GM12878 (cell line): ENCODE measurements at regions not wholly inside any gene's neighbourhood (a gene's known extent, or its start where the extent isn't known, plus 50 kb on each side); places are given as distances from the start of the nearest gene placed in this dataset.

Experiments used
- ATAC-seq: fragments of 200-7000 bp; cut with Tn5 transposase; 3 replicates; pipeline ENCODE4 v1.9.1; 2020; ENCODE audit warnings: mild to moderate bottlenecking, moderate library complexity
- BruUV-seq: library from RNA; stranded (reverse); fragments of 400-500 nt; replicated peaks from 2 replicates; lab custom pipeline; 2021; lab: Mats Ljungman, UMichigan
- CTCF ChIA-PET: fragments of 300-600 bp; sonication (Branson Sonifier 250); formaldehyde crosslinking; extraction: SDS; loops from one replicate; lab custom pipeline; 2021; ENCODE audit warnings: inconsistent platforms; lab: Yijun Ruan, JAX
- POLR2A ChIA-PET: fragments of 350-600 bp; formaldehyde crosslinking; extraction: SDS; loops from one replicate; lab custom pipeline; 2021; ENCODE audit warnings: inconsistent platforms; lab: Charles Lee
- RAD21 ChIA-PET: fragments of 300-600 bp; sonication (Branson Sonifier 250); formaldehyde crosslinking; loops from one replicate; lab custom pipeline; 2023; ENCODE audit warnings: antibody characterized with exemption; ENCODE audit not compliant: unreplicated experiment; lab: Charles Lee
- SMC1A ChIA-PET: fragments of 300-600 bp; sonication (Branson Sonifier 250); formaldehyde crosslinking; loops from one replicate; lab custom pipeline; 2023; ENCODE audit not compliant: unreplicated experiment, uncharacterized antibody; lab: Charles Lee
- DNase-seq: peaks from one replicate; pipeline ENCODE4 v3.0.0-alpha.2; 2011; ENCODE audit warnings: low read depth, low spot score
- FAIRE-seq: peaks from 3 replicates; lab custom pipeline; 2011; peaks lifted over from hg19 to GRCh38; lab: Jason Lieb, UNC
- H2AFZ ChIP-seq: 2 replicates; pipeline ENCODE4 v1.6.0; 2011; ENCODE audit warnings: low read depth, low read length, control low read depth; ENCODE audit not compliant: control insufficient read depth
- H3K27ac ChIP-seq: 2 replicates; pipeline ENCODE4 v1.5.1; 2011; ENCODE audit warnings: control low read depth; ENCODE audit not compliant: control insufficient read depth, insufficient read depth
- H3K27me3 ChIP-seq, 2 experiments: replicated peaks in 1 of 2; 2 replicates each; pipeline versions ENCODE4 v1.6.0 to v1.6.1; 2011; ENCODE audit warnings: low read length in 1 of 2; ENCODE audit not compliant: control insufficient read depth in 2 of 2, insufficient read depth in 2 of 2
- H3K36me3 ChIP-seq, 2 experiments: 2 replicates each; pipeline ENCODE4 v1.5.1; 2011; ENCODE audit warnings: low read length in 1 of 2; ENCODE audit not compliant: control insufficient read depth in 2 of 2, insufficient read depth in 2 of 2
- H3K4me1 ChIP-seq: 2 replicates; pipeline ENCODE4 v1.6.1; 2011; ENCODE audit warnings: mild to moderate bottlenecking, low read length, moderate library complexity, mixed read lengths; ENCODE audit not compliant: control insufficient read depth, insufficient read depth
- H3K4me2 ChIP-seq: 2 replicates; pipeline ENCODE4 v1.6.0; 2011; ENCODE audit warnings: control low read depth; ENCODE audit not compliant: control insufficient read depth, insufficient read depth
- H3K4me3 ChIP-seq: fragments of 200-600 bp; sonication (generic); 2 replicates; pipeline ENCODE4 v1.5.1; 2016
- H3K79me2 ChIP-seq: 2 replicates; pipeline ENCODE4 v1.6.0; 2011; ENCODE audit warnings: low read length; ENCODE audit not compliant: control insufficient read depth, insufficient read depth
- H3K9ac ChIP-seq: 2 replicates; pipeline ENCODE4 v1.8.0; 2011; ENCODE audit warnings: low read length, control low read depth, mixed read lengths; ENCODE audit not compliant: control insufficient read depth, insufficient read depth
- H3K9me3 ChIP-seq: replicated peaks from 3 replicates; pipeline ENCODE4 v1.5.1; 2011; ENCODE audit warnings: mild to moderate bottlenecking, low read length; ENCODE audit not compliant: control insufficient read depth, insufficient read depth
- H4K20me1 ChIP-seq: 2 replicates; pipeline ENCODE4 v1.6.0; 2011; ENCODE audit not compliant: control insufficient read depth, insufficient read depth
- ELK1 ChIP-seq: IDR thresholded peaks from 2 replicates; pipeline ENCODE4 v1.6.1; 2012; ENCODE audit warnings: low read depth, low read length, improper control_type of control experiment
- IRF3 ChIP-seq: fragments of 450-650 bp; IDR thresholded peaks from 2 replicates; pipeline ENCODE4 v1.6.1; 2014; ENCODE audit warnings: mild to moderate bottlenecking
- RCOR1 ChIP-seq: conservative IDR thresholded peaks from 2 replicates; pipeline ENCODE4 v1.6.1; 2012; ENCODE audit warnings: low read depth, low read length, improper control_type of control experiment
- SIN3A ChIP-seq: IDR thresholded peaks from 2 replicates; pipeline ENCODE4 v1.6.1; 2012; ENCODE audit warnings: low read depth, low read length, improper control_type of control experiment
- SMARCA5 ChIP-seq: fragments of 450-650 bp; IDR thresholded peaks from 2 replicates; pipeline ENCODE4 v1.6.1; 2017; ENCODE audit warnings: mild to moderate bottlenecking
- WGBS: methylation state at CpG from one replicate; pipeline ENCODE4 v1.1.6; 2016; ENCODE audit warnings: low lambda C conversion rate; ENCODE audit not compliant: insufficient replicate concordance, insufficient coverage; ENCODE audit errors: missing lambda C conversion rate; 5-methylcytosine and 5-hydroxymethylcytosine counted together
- in situ Hi-C: fragments of 300-500 bp; cut with MboI; formaldehyde crosslinking; loops from 9 replicates; pipeline ENCODE4 v1.14.3; 2018; ENCODE audit warnings: mixed read lengths
- intact Hi-C: fragments of 100-400 bp; cut with micrococcal nuclease; formaldehyde crosslinking; loops from one replicate; pipeline ENCODE4 v1.14.2; 2022; ENCODE audit not compliant: unreplicated experiment

GRCh38 chr12:60059180-60059579 is 463.4 kb downstream of the SLC16A7 start:
- Histone ChIP-seq H3K4me3 (no peak overlapping the region), H3K27me3 (no peaks in the 10 kb centered on the region), H3K27ac (no peak overlapping the region), H3K4me1 (no peaks in the 10 kb centered on the region), H3K9ac (no peak overlapping the region), H3K9me3 (no peaks in the 10 kb centered on the region), H3K4me2 (no peak overlapping the region), H3K36me3 (no peaks in the 10 kb centered on the region), H3K79me2 (no peaks in the 10 kb centered on the region), H4K20me1 (no peaks in the 10 kb centered on the region), H2AFZ (no peak overlapping the region)
- intact Hi-C loops (no loop called here), in situ Hi-C loops (no loop called here)
- ChIA-PET RAD21 (no interaction called here), CTCF (no interaction called here), POLR2A (no interaction called here), SMC1A (no interaction called here)
- TF ChIP-seq SMARCA5 (no peak), ELK1 (no peak), IRF3 (no peak), RCOR1 (no peak)
- ATAC-seq (no peak), FAIRE-seq (no peak), DNase-seq (no peak)
- no TSS peak for BruUV-seq

GRCh38 chr12:60066655-60067054 is 470.8 kb downstream of the SLC16A7 start:
- H3K4me3 ChIP-seq, result no peak overlapping the region
- no TSS peak for BruUV-seq
- RAD21 ChIA-PET, result no interaction called here
- WGBS, result 0% methylated on average over 1 of the region's 1 CpG
- no peak overlapping the region for H3K9ac ChIP-seq
- no peak overlapping the region for H2AFZ ChIP-seq
- H3K4me1 ChIP-seq, result no peaks in the 10 kb centered on the region
- no peaks in the 10 kb centered on the region for H3K79me2 ChIP-seq
- DNase-seq, result no peak
- H3K27ac ChIP-seq, result no peak overlapping the region
- no peak for ATAC-seq
- in situ Hi-C loops, result no loop called here
- intact Hi-C loops, result no loop called here
- no peaks in the 10 kb centered on the region for H3K27me3 ChIP-seq
- CTCF ChIA-PET, result no interaction called here
- H4K20me1 ChIP-seq, result no peaks in the 10 kb centered on the region
- SMC1A ChIA-PET, result no interaction called here
- no peak for TF ChIP-seq SIN3A
- FAIRE-seq, result no peak
- H3K9me3 ChIP-seq, result no peaks in the 10 kb centered on the region
- no peak overlapping the region for H3K4me2 ChIP-seq
- no peaks in the 10 kb centered on the region for H3K36me3 ChIP-seq
- POLR2A ChIA-PET, result no interaction called here
